GM12878 (cell line): ENCODE measurements at regions not wholly inside any gene's neighbourhood (a gene's known extent, or its start where the extent isn't known, plus 50 kb on each side); places are given as distances from the start of the nearest gene placed in this dataset.

ENCODE experiments used
- CREB1 ChIP-seq: IDR thresholded peaks from 2 replicates; pipeline ENCODE4 v1.6.1; 2012; ENCODE audit warnings: low read depth, mild to moderate bottlenecking, inconsistent platforms
- CTCF ChIP-seq, 3 experiments: IDR thresholded peaks in 2 of 3; conservative IDR thresholded peaks in 1 of 3; 2 replicates each; pipeline ENCODE4 v1.5.1; 2011; ENCODE audit warnings: low read depth in 3 of 3, low read length in 3 of 3, mild to moderate bottlenecking in 3 of 3, control low read depth in 2 of 3, moderate library complexity in 2 of 3, inconsistent platforms in 1 of 3, mixed read lengths in 1 of 3; ENCODE audit not compliant: control insufficient read depth in 2 of 3, insufficient read depth in 1 of 3; ENCODE audit errors: extremely low read depth in 1 of 3
- MYC ChIP-seq: IDR thresholded peaks from 2 replicates; pipeline ENCODE4 v1.6.1; 2011; ENCODE audit warnings: mild to moderate bottlenecking, low read length, moderate library complexity, inconsistent platforms; ENCODE audit not compliant: insufficient read depth, insufficient replicate concordance, insufficient read length, severe bottlenecking
- RB1 ChIP-seq: fragments of 450-650 bp; formaldehyde crosslinking; IDR thresholded peaks from 2 replicates; pipeline ENCODE4 v1.6.1; 2017; ENCODE audit warnings: mild to moderate bottlenecking, borderline replicate concordance
- ZNF24 ChIP-seq: fragments of 450-650 bp; IDR thresholded peaks from 2 replicates; pipeline ENCODE4 v1.6.1; 2017; ENCODE audit warnings: antibody characterized with exemption, mild to moderate bottlenecking
- ZZZ3 ChIP-seq: IDR thresholded peaks from 2 replicates; pipeline ENCODE4 v1.6.1; 2011; ENCODE audit warnings: low read depth; ENCODE audit not compliant: control insufficient read depth, insufficient read length
- TF ChIP-seq, protein P1 (sequence below): fragments of 450-650 bp; IDR thresholded peaks from 2 replicates; pipeline ENCODE4 v1.6.1; 2017; ENCODE audit warnings: borderline replicate concordance
- TF ChIP-seq, protein P2 (sequence below): IDR thresholded peaks from 2 replicates; pipeline ENCODE4 v1.6.1; 2011; ENCODE audit warnings: borderline replicate concordance, low read depth, mild to moderate bottlenecking, moderate library complexity, mixed read lengths, low read length; ENCODE audit not compliant: insufficient read depth; ENCODE audit errors: extremely low read length

DNA sequence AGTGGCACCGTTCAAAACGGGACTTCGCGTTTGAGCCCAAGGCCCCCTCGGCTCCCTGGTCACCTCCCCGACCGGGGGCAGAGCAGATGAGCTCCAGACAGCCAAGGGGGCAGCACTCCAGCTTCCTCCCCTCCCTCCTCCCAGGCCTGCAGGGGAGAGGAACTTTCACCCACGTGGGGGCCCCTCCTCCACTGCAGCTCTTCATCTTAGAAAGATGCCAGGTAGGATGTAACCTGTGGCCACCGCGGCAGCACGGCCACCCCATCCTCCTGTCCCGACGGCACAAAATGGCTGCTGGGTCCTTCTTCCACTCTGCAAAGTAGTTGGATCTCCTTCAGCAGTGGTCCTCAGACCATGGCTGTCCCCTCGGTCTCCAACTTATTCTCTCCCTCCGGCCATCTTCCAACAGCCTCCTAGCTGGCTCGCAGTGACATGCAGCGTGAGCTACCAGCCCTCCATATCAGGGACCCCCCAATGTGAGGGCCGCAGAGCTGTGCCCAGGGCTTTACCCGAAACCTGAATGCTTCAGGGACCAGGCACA, 94.5 kb upstream of the ID2 start:
- no peak for TF ChIP-seq ZNF24
- TF ChIP-seq, protein P1, sequence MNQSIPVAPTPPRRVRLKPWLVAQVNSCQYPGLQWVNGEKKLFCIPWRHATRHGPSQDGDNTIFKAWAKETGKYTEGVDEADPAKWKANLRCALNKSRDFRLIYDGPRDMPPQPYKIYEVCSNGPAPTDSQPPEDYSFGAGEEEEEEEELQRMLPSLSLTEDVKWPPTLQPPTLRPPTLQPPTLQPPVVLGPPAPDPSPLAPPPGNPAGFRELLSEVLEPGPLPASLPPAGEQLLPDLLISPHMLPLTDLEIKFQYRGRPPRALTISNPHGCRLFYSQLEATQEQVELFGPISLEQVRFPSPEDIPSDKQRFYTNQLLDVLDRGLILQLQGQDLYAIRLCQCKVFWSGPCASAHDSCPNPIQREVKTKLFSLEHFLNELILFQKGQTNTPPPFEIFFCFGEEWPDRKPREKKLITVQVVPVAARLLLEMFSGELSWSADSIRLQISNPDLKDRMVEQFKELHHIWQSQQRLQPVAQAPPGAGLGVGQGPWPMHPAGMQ = no peak
- no peak for TF ChIP-seq CTCF (IDR thresholded peaks at IDR 0.05 in 2 of 3, conservative IDR thresholded peaks at IDR 0.05 in 1 of 3; ENCODE audit: control insufficient read depth in 2 of 3, extremely low read depth in 1 of 3, insufficient read depth in 1 of 3, low read depth in 3 of 3, low read length in 3 of 3)
- TF ChIP-seq CREB1 = no peak
- TF ChIP-seq, protein P2, sequence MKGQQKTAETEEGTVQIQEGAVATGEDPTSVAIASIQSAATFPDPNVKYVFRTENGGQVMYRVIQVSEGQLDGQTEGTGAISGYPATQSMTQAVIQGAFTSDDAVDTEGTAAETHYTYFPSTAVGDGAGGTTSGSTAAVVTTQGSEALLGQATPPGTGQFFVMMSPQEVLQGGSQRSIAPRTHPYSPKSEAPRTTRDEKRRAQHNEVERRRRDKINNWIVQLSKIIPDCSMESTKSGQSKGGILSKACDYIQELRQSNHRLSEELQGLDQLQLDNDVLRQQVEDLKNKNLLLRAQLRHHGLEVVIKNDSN = no peak
- TF ChIP-seq ZZZ3 = no peak
- no peak for TF ChIP-seq MYC
- TF ChIP-seq RB1 = no peak
